Body of pancreas (tissue), 4 donors: ENCODE measurements at regions not wholly inside any gene's neighbourhood (a gene's known extent, or its start where the extent isn't known, plus 50 kb on each side); places are given as distances from the start of the nearest gene placed in this dataset.

Experiments
- ATAC-seq: fragments of 150-250 bp; one replicate; pipeline ENCODE4 v1.9.1; 2016
- DNase-seq, 4 donors: peaks; one replicate each; pipeline ENCODE4 v3.0.0-alpha.2; 2019
- H3K27ac ChIP-seq, 4 donors: fragments of 200-600 bp; sonication (generic); 1 replicate in 3 of 4; 2 replicates in 1 of 4; pipeline versions ENCODE4 v1.5.1 to v1.6.1; 2016 to 2019; ENCODE audit warnings: mild to moderate bottlenecking in 1 of 4, mixed read lengths in 1 of 4, moderate library complexity in 1 of 4
- H3K27me3 ChIP-seq, 2 donors: fragments of 200-600 bp; sonication (generic); one replicate each; pipeline ENCODE4 v1.6.0; 2016; ENCODE audit warnings: mild to moderate bottlenecking in 1 of 2
- H3K36me3 ChIP-seq, 2 donors: fragments of 200-600 bp; sonication (generic); replicated peaks in 1 of 2; 2 replicates each; pipeline ENCODE4 v1.5.1; 2016; ENCODE audit warnings: low read depth in 2 of 2; ENCODE audit not compliant: insufficient read depth in 1 of 2
- H3K4me1 ChIP-seq: fragments of 200-600 bp; sonication (generic); one replicate; pipeline ENCODE4 v1.6.0; 2016
- H3K4me3 ChIP-seq, 2 donors: fragments of 200-600 bp; sonication (generic); 1 replicate in 1 of 2; 2 replicates in 1 of 2; pipeline ENCODE4 v1.5.1; 2016 to 2019
- H3K9me3 ChIP-seq, 3 donors: fragments of 200-600 bp; sonication (generic); 1 replicate in 2 of 3; 2 replicates in 1 of 3; pipeline ENCODE4 v1.5.1; 2016
- POLR2A ChIP-seq, 3 donors: fragments of 450-650 bp; IDR thresholded peaks; one replicate each; pipeline ENCODE4 v1.6.1; 2016; ENCODE audit warnings: antibody characterized with exemption in 3 of 3, mild to moderate bottlenecking in 2 of 3
- WGBS, 2 donors: methylation state at CpG; one replicate each; pipeline ENCODE4 v1.1.5; 2017; 5-methylcytosine and 5-hydroxymethylcytosine counted together
- intact Hi-C: fragments of 100-400 bp; cut with DNase I; formaldehyde crosslinking; loops from one replicate; pipeline ENCODE4 v1.15.1; 2023
- TF ChIP-seq, protein P1 (sequence below), 7 experiments: fragments of 450-650 bp in 4 of 7; fragments of 200-600 bp in 3 of 7; sonication (generic) in 3 of 7; IDR thresholded peaks; one replicate each; pipeline ENCODE4 v1.5.1; 2016 to 2019; ENCODE audit warnings: antibody characterized with exemption in 7 of 7

DNA sequence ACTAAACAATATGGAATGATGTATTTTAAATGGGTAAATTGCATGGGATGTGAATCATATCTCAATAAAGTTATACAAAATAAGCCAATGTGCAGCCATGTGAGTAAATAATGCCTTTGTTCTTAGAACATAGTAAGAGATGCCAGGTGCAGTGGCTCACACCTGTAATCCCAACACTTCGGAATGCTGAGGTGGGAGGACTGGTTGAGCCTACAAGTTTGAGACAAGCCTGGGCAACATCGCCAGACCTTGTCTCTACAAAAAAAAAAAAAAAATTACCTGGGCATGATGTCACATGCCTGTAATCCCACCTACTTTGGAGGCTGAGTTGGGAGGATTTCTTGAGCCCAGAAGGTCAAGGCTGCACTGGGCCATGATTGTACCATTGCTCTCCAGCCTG is 230.7 kb downstream of the RFC3 start:
- DNase-seq (no peak), ATAC-seq (no peak)
- no peaks in the 10 kb centered on the region for H3K27me3 ChIP-seq
- no peak overlapping the region for H3K4me3 ChIP-seq
- no peaks in the 10 kb centered on the region for H3K9me3 ChIP-seq
- WGBS, 2 donors, result 81 to 95% methylated on average over 2 of the region's 2 CpGs
- intact Hi-C loops, result no loop called here
- TF ChIP-seq POLR2A (IDR thresholded peaks at IDR 0.05), result no peak
- TF ChIP-seq, protein P1, sequence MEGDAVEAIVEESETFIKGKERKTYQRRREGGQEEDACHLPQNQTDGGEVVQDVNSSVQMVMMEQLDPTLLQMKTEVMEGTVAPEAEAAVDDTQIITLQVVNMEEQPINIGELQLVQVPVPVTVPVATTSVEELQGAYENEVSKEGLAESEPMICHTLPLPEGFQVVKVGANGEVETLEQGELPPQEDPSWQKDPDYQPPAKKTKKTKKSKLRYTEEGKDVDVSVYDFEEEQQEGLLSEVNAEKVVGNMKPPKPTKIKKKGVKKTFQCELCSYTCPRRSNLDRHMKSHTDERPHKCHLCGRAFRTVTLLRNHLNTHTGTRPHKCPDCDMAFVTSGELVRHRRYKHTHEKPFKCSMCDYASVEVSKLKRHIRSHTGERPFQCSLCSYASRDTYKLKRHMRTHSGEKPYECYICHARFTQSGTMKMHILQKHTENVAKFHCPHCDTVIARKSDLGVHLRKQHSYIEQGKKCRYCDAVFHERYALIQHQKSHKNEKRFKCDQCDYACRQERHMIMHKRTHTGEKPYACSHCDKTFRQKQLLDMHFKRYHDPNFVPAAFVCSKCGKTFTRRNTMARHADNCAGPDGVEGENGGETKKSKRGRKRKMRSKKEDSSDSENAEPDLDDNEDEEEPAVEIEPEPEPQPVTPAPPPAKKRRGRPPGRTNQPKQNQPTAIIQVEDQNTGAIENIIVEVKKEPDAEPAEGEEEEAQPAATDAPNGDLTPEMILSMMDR (IDR thresholded peaks at IDR 0.05), result no peak
- H3K36me3 ChIP-seq, result no peaks in the 10 kb centered on the region
- no peak overlapping the region for H3K27ac ChIP-seq
- no peaks in the 10 kb centered on the region for H3K4me1 ChIP-seq

DNA sequence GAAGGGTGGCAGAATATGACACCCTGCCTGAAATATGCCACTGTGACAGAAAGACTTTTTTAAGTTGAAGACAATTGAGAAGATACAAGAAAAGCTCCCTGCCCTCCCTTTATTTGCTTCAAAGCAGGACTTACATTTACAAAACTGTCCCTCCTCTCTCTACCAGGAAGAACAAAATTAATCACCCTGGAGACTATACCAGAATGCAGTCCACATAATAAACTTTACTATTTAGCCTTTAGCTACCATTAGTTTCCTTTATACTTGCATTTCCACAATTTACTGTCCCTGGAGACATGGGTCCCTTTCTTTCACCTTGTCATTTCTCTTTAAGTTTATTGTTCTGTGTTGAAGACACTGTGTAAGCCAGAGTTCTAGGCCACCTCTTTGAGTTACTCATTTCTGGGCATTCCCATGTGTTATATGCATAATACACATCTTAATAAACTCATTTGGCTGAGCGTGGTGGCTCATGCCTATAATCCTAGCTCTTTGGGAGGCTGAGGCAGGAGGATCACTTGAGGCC is 238.8 kb downstream of the RFC3 start:
- no peak for TF ChIP-seq POLR2A (IDR thresholded peaks at IDR 0.05)
- TF ChIP-seq, protein P1 (IDR thresholded peaks at IDR 0.05), result no peak
- DNase-seq (no peak), ATAC-seq (no peak)
- Histone ChIP-seq H3K9me3 (no peaks in the 10 kb centered on the region), H3K4me1 (no peaks in the 10 kb centered on the region), H3K27me3 (no peaks in the 10 kb centered on the region), H3K4me3 (no peak overlapping the region), H3K36me3 (no peaks in the 10 kb centered on the region), H3K27ac (no peak overlapping the region)
- intact Hi-C loops, result no loop called here
- 65 to 70% methylated on average over 1 of the region's 1 CpG for whole genome bisulfite sequencing, 2 donors

DNA sequence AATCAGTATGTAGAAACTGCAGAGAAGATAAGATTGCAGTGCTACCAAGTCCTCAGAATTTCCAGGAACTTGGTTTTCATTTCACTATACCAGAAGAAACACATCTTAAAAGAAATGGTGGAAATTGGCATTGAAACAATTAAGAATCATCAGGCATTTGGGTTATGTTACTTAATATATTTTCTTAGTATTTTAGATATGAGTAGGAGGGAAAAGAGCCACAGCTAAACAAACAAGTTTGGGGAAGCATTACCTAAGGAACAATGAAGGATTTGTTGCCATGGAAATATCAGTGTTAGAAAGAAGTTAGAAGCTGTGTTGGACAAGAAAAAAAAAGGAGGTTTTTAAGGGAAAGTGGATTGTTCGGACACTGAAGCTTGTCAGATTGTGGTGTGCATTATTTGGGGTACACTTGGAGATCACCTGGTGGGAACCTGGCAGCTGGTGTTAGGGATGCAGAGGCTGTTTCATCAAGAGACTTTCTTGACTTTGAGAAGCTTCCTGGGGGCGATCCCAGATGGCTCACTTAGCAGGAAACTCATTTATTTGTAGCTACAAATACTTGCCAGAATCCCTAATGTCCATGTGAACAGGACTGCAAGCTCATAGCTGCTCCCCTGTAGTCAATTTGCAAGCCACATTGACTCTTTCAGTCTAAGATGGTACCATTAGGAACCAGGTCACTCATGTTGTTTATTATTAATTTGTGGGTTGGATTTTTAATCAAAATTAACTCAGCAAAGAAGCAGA is 246.7 kb downstream of the RFC3 start:
- no peak overlapping the region for H3K4me3 ChIP-seq
- H3K9me3 ChIP-seq, result no peaks in the 10 kb centered on the region
- H3K27ac ChIP-seq, result no peak overlapping the region
- WGBS, 2 donors, result 66 to 69% methylated on average over 2 of the region's 2 CpGs
- no peak for ATAC-seq
- DNase-seq, result no peak
- intact Hi-C loops, result no loop called here
- H3K36me3 ChIP-seq, result no peaks in the 10 kb centered on the region
- H3K27me3 ChIP-seq, result no peaks in the 10 kb centered on the region
- no peaks in the 10 kb centered on the region for H3K4me1 ChIP-seq
- TF ChIP-seq, protein P1 (IDR thresholded peaks at IDR 0.05), result no peak
- no peak for TF ChIP-seq POLR2A (IDR thresholded peaks at IDR 0.05)

DNA sequence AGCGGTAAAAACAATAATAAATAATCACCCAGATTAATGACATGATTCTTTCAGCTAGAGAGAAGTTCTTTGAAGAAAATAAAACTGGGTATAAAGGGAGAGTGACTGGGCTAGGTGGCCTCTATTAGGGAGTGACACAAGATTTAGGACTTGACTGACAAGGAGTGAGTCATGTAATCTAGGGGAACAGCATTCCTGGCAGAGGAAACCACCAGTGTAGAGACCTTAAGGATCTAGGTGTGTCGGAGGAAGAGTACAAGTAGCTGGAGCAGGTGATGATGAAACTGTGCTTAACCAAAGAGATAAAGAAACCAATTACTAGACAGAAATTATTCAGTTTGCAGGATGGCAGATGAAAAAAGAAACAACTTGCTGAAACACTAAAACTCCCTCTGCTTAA is 248.0 kb downstream of the RFC3 start:
- TF ChIP-seq, protein P1 (IDR thresholded peaks at IDR 0.05), result no peak
- no peak for TF ChIP-seq POLR2A (IDR thresholded peaks at IDR 0.05)
- 94 to 95% methylated on average over 2 of the region's 2 CpGs for whole genome bisulfite sequencing, 2 donors
- no peaks in the 10 kb centered on the region for H3K36me3 ChIP-seq
- intact Hi-C loops, result no loop called here
- no peaks in the 10 kb centered on the region for H3K4me1 ChIP-seq
- no peaks in the 10 kb centered on the region for H3K9me3 ChIP-seq
- DNase-seq (no peak), ATAC-seq (no peak)
- H3K27ac ChIP-seq, result no peak overlapping the region
- no peaks in the 10 kb centered on the region for H3K27me3 ChIP-seq
- no peak overlapping the region for H3K4me3 ChIP-seq

- Histone ChIP-seq H3K9me3 (no peaks in the 10 kb centered on the region), H3K36me3 (no peaks in the 10 kb centered on the region), H3K27me3 (no peaks in the 10 kb centered on the region), H3K4me1 (no peaks in the 10 kb centered on the region), H3K27ac (no peak overlapping the region), H3K4me3 (no peak overlapping the region)
- intact Hi-C loops, result no loop called here
- 75% methylated on average over 1 of the region's 1 CpG for WGBS, 2 donors
- ATAC-seq (no peak), DNase-seq (no peak)
- TF ChIP-seq, protein P1 (IDR thresholded peaks at IDR 0.05), result no peak
Observed at GRCh38 chr13:34066344-34066743, 248.4 kb downstream of the RFC3 start.
